ENCODE measurements at regions not wholly inside any gene's neighbourhood (a gene's known extent, or its start where the extent isn't known, plus 50 kb on each side); places are given as distances from the start of the nearest gene placed in this dataset.

DNA sequence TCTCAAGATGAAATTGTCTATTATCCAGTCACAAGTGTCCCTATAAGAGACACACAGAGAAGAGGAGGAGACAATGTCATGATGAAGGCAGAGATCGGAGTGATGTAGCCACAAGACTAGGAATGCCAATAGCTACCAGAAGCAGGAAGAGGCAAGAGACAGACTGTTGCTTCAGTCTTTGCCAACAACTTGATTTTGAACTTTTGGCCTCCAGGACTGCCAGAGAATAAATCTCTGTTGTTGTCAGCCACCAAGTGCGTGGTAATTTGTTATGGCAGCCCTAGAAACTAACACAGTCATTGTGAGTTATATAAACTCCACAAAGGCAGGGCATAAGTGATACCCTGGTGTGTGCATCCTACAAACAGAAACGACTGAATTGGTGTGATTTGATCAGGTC, 517.0 kb downstream of the BTBD3 start:
- TF ChIP-seq POLR2AphosphoS5 (IDR thresholded peaks at IDR 0.05) (no peak), POLR2A (IDR thresholded peaks at IDR 0.05) (no peak)
- TF ChIP-seq, protein P1, sequence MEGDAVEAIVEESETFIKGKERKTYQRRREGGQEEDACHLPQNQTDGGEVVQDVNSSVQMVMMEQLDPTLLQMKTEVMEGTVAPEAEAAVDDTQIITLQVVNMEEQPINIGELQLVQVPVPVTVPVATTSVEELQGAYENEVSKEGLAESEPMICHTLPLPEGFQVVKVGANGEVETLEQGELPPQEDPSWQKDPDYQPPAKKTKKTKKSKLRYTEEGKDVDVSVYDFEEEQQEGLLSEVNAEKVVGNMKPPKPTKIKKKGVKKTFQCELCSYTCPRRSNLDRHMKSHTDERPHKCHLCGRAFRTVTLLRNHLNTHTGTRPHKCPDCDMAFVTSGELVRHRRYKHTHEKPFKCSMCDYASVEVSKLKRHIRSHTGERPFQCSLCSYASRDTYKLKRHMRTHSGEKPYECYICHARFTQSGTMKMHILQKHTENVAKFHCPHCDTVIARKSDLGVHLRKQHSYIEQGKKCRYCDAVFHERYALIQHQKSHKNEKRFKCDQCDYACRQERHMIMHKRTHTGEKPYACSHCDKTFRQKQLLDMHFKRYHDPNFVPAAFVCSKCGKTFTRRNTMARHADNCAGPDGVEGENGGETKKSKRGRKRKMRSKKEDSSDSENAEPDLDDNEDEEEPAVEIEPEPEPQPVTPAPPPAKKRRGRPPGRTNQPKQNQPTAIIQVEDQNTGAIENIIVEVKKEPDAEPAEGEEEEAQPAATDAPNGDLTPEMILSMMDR (IDR thresholded peaks at IDR 0.05 in 8 of 11, conservative IDR thresholded peaks at IDR 0.05 in 3 of 11) = no peak
- no peaks in the 10 kb centered on the region for H3K27me3 ChIP-seq (replicated peaks in 1 of 7)
- DNase-seq = no peak
- H3K4me3 ChIP-seq = no peak overlapping the region
- no peaks in the 10 kb centered on the region for H3K9me3 ChIP-seq
- intact Hi-C loops (cut with DNase I; ENCODE audit: low total_unique reads) = no loop called here
- H3K36me3 ChIP-seq = no peaks in the 10 kb centered on the region
- WGBS, 5 donors = 51 to 68% (median 57%) methylated on average over 3 of the region's 3 CpGs
- H3K27ac ChIP-seq = no peak overlapping the region
- no peaks in the 10 kb centered on the region for H3K4me1 ChIP-seq

DNA sequence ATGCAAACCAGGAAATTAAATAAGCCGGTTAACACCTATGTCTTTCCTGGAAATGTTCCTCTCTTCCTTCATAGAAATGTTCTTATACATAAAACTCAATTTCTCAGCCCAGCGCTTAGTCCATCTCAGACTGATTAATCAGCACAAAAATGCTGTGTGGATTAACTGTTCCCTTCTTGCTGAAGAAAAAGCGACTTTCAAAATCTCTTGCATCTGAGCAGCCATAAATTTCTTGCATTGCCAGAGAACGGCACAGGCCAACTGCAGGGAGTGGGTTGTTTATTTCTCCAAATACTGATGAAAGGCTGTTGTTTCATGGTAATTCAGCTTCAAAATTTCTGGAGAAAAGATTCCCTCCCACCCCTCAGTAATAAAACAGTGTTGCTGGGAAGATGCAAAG, 517.6 kb downstream of the BTBD3 start:
- Histone ChIP-seq H3K27ac (no peak overlapping the region), H3K9me3 (no peaks in the 10 kb centered on the region), H3K36me3 (no peaks in the 10 kb centered on the region), H3K4me1 (no peaks in the 10 kb centered on the region), H3K4me3 (no peak overlapping the region), H3K27me3 (replicated peaks in 1 of 7) (no peaks in the 10 kb centered on the region)
- no peak for TF ChIP-seq POLR2AphosphoS5 (IDR thresholded peaks at IDR 0.05)
- TF ChIP-seq, protein P1 (IDR thresholded peaks at IDR 0.05 in 8 of 11, conservative IDR thresholded peaks at IDR 0.05 in 3 of 11) = no peak
- TF ChIP-seq POLR2A (IDR thresholded peaks at IDR 0.05) = no peak
- no peak for DNase-seq
- intact Hi-C loops (cut with DNase I; ENCODE audit: low total_unique reads) = no loop called here
- 74 to 84% (median 78%) methylated on average over 4 of the region's 4 CpGs for WGBS, 5 donors

- TF ChIP-seq POLR2A (IDR thresholded peaks at IDR 0.05) (no peak), POLR2AphosphoS5 (IDR thresholded peaks at IDR 0.05) (no peak)
- TF ChIP-seq, protein P1 (IDR thresholded peaks at IDR 0.05 in 8 of 11, conservative IDR thresholded peaks at IDR 0.05 in 3 of 11) = no peak
- intact Hi-C loops (cut with DNase I; ENCODE audit: low total_unique reads) = no loop called here
- Histone ChIP-seq H3K36me3 (no peaks in the 10 kb centered on the region), H3K27ac (no peak overlapping the region), H3K4me1 (no peaks in the 10 kb centered on the region), H3K9me3 (peaks cover 0 to 25% (median 9%) of the 10 kb centered on the region in 8 donors), H3K27me3 (replicated peaks in 1 of 7) (no peaks in the 10 kb centered on the region), H3K4me3 (no peak overlapping the region)
- 86 to 100% (median 98%) methylated on average over 1 of the region's 1 CpG for WGBS, 5 donors
- no peak for DNase-seq
These were observed 536.0 kb downstream of the BTBD3 start for GRCh38 chr20:12453711-12454110.

GRCh38 chr20:12455148-12455547, 537.5 kb downstream of the BTBD3 start:
- peaks cover 0 to 16% (median 8%) of the 10 kb centered on the region in 8 donors for H3K9me3 ChIP-seq
- DNase-seq = no peak
- no peak for TF ChIP-seq POLR2AphosphoS5 (IDR thresholded peaks at IDR 0.05)
- TF ChIP-seq POLR2A (IDR thresholded peaks at IDR 0.05) = no peak
- TF ChIP-seq, protein P1 (IDR thresholded peaks at IDR 0.05 in 8 of 11, conservative IDR thresholded peaks at IDR 0.05 in 3 of 11) = no peak

More at GRCh38 chr20:12455148-12455547, 537.5 kb downstream of the BTBD3 start:
- no peak overlapping the region for H3K4me3 ChIP-seq
- H3K27ac ChIP-seq = no peak overlapping the region
- no peaks in the 10 kb centered on the region for H3K4me1 ChIP-seq
- no peaks in the 10 kb centered on the region for H3K36me3 ChIP-seq
- intact Hi-C loops (cut with DNase I; ENCODE audit: low total_unique reads) = no loop called here
- no peaks in the 10 kb centered on the region for H3K27me3 ChIP-seq (replicated peaks in 1 of 7)
